ENCODE measurements at regions not wholly inside any gene's neighbourhood (a gene's known extent, or its start where the extent isn't known, plus 50 kb on each side); places are given as distances from the start of the nearest gene placed in this dataset.
"Not testable (repeated sequence)": the region's sequence is repeated elsewhere in the genome, so short reads cannot be mapped to it uniquely, and the experiment has no call there.

DNA sequence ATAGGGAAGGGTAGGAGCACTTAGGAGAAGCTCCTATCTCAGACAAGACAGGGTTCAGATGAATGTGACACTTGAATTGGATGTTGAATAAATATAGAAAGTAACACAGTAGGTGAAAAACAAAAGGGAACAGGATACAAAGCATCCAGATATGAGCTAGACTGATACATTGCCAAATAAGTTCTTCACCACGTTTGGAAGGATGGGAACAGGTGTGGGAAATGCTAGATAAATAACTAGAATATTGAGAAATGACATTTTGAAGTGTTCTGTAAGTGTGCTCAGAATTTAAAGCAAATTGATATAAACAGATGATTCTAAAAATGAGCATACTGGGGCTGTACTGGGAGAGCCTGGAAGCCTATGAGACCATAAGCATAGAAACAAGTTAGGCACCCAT is 340.1 kb upstream of the PRR16 start:
- H4K20me1 ChIP-seq (ENCODE audit: insufficient read depth, low read length), result no peaks in the 10 kb centered on the region
- H3K4me2 ChIP-seq (replicated peaks; ENCODE audit: extremely low read depth, low read length, poor library complexity, severe bottlenecking), result no peak overlapping the region
- no CpG with 5 or more reads among the region's 1 CpG for WGBS (ENCODE audit: insufficient coverage)
- H3K36me3 Mint-ChIP-seq, result no peaks in the 10 kb centered on the region
- H3K36me3 ChIP-seq (replicated peaks in 1 of 2; ENCODE audit: control insufficient read depth in 1 of 2, insufficient read depth in 2 of 2, low read length in 2 of 2), result no peaks in the 10 kb centered on the region
- H3K9me3 ChIP-seq (replicated peaks in 1 of 2; ENCODE audit: control insufficient read depth in 1 of 2, insufficient read depth in 1 of 2, low read length in 2 of 2), result no peaks in the 10 kb centered on the region
- no peaks in the 10 kb centered on the region for H3K27me3 ChIP-seq (ENCODE audit: control insufficient read depth in 2 of 2, insufficient read depth in 2 of 2, low read length in 2 of 2)
- H3K9me3 Mint-ChIP-seq, result peaks cover 3 to 15% (median 10%) of the 10 kb centered on the region in 7 donors
- H3K27ac ChIP-seq (ENCODE audit: low read depth in 1 of 2, low read length in 2 of 2), result no peak overlapping the region
- no peak overlapping the region for H3K4me3 ChIP-seq (replicated peaks in 1 of 3; ENCODE audit: low read depth in 2 of 3, low read length in 3 of 3)
- intact Hi-C loops (cut with micrococcal nuclease), result no loop called here
- H3K4me1 ChIP-seq (ENCODE audit: control insufficient read depth in 1 of 2, insufficient read depth in 2 of 2, low read length in 2 of 2), result no peaks in the 10 kb centered on the region
- H2AFZ ChIP-seq (ENCODE audit: insufficient read depth, low read depth, low read length, poor library complexity, severe bottlenecking), result no peak overlapping the region
- no peak overlapping the region for H3K4me3 Mint-ChIP-seq
- H3K27me3 Mint-ChIP-seq (ENCODE audit: low read depth in 3 of 3), result no peaks in the 10 kb centered on the region
- TF ChIP-seq, protein P1, sequence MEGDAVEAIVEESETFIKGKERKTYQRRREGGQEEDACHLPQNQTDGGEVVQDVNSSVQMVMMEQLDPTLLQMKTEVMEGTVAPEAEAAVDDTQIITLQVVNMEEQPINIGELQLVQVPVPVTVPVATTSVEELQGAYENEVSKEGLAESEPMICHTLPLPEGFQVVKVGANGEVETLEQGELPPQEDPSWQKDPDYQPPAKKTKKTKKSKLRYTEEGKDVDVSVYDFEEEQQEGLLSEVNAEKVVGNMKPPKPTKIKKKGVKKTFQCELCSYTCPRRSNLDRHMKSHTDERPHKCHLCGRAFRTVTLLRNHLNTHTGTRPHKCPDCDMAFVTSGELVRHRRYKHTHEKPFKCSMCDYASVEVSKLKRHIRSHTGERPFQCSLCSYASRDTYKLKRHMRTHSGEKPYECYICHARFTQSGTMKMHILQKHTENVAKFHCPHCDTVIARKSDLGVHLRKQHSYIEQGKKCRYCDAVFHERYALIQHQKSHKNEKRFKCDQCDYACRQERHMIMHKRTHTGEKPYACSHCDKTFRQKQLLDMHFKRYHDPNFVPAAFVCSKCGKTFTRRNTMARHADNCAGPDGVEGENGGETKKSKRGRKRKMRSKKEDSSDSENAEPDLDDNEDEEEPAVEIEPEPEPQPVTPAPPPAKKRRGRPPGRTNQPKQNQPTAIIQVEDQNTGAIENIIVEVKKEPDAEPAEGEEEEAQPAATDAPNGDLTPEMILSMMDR (IDR thresholded peaks at IDR 0.05), result no peak
- H3K27ac Mint-ChIP-seq, result no peak overlapping the region
- no peaks in the 10 kb centered on the region for H3K4me1 Mint-ChIP-seq
- no peak for DNase-seq
- no peak overlapping the region for H3K9ac ChIP-seq (ENCODE audit: insufficient read depth, low read length, poor library complexity, severe bottlenecking)
- H3K79me2 ChIP-seq (ENCODE audit: insufficient read depth, low read length), result no peaks in the 10 kb centered on the region

DNA sequence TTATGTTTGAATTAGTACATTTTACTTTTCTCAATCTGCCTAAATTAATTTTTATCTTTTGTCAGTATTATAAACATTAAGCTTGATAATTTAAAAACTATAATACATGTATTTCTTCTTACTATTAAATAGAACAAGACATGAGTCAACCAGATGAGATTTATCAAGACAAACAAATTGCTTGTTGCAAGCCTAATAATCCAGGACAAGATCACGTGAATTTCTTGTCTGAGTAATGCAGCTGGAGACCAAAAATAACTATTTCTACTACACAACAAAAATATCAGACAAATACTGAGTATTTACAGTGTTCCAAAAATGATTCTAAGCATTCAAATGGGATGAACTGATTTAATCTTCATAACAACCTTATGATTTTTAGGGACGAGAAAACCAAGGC is 339.1 kb upstream of the PRR16 start:
- Histone ChIP-seq H3K4me1 (ENCODE audit: control insufficient read depth in 1 of 2, insufficient read depth in 2 of 2, low read length in 2 of 2) (no peaks in the 10 kb centered on the region), H3K36me3 (replicated peaks in 1 of 2; ENCODE audit: control insufficient read depth in 1 of 2, insufficient read depth in 2 of 2, low read length in 2 of 2) (no peaks in the 10 kb centered on the region), H2AFZ (ENCODE audit: insufficient read depth, low read depth, low read length, poor library complexity, severe bottlenecking) (no peak overlapping the region), H3K4me2 (replicated peaks; ENCODE audit: extremely low read depth, low read length, poor library complexity, severe bottlenecking) (no peak overlapping the region), H3K27ac (ENCODE audit: low read depth in 1 of 2, low read length in 2 of 2) (no peak overlapping the region), H3K9ac (ENCODE audit: insufficient read depth, low read length, poor library complexity, severe bottlenecking) (no peak overlapping the region), H3K79me2 (ENCODE audit: insufficient read depth, low read length) (no peaks in the 10 kb centered on the region), H3K9me3 (replicated peaks in 1 of 2; ENCODE audit: control insufficient read depth in 1 of 2, insufficient read depth in 1 of 2, low read length in 2 of 2) (no peaks in the 10 kb centered on the region), H3K4me3 (replicated peaks in 1 of 3; ENCODE audit: low read depth in 2 of 3, low read length in 3 of 3) (no peak overlapping the region), H4K20me1 (ENCODE audit: insufficient read depth, low read length) (no peaks in the 10 kb centered on the region), H3K27me3 (ENCODE audit: control insufficient read depth in 2 of 2, insufficient read depth in 2 of 2, low read length in 2 of 2) (no peaks in the 10 kb centered on the region)
- no peak overlapping the region for H3K4me3 Mint-ChIP-seq
- no peaks in the 10 kb centered on the region for H3K27me3 Mint-ChIP-seq (ENCODE audit: low read depth in 3 of 3)
- WGBS (ENCODE audit: insufficient coverage), result no CpG with 5 or more reads among the region's 2 CpGs
- DNase-seq, result no peak
- no peaks in the 10 kb centered on the region for H3K4me1 Mint-ChIP-seq
- intact Hi-C loops (cut with micrococcal nuclease), result no loop called here
- H3K36me3 Mint-ChIP-seq, result no peaks in the 10 kb centered on the region
- peaks cover 3 to 22% (median 14%) of the 10 kb centered on the region in 7 donors for H3K9me3 Mint-ChIP-seq
- H3K27ac Mint-ChIP-seq, result no peak overlapping the region
- TF ChIP-seq, protein P1 (IDR thresholded peaks at IDR 0.05), result no peak

DNA sequence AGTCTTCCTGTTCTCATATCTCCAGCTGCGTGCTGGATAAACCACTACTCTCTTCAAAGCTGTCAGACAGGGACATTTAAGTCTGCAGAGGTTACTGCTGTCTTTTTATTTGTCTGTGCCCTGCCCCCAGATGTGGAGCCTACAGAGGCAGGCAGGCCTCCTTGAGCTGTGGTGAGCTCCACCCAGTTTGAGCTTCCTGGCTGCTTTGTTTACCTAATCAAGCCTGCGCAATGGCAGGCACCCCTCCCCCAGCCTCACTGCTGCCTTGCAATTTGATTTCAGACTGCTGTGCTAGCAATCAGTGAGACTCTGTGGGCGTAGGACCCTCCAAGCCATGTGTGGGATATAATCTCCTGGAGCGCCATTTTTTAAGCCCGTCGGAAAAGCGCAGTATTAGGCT is 331.8 kb upstream of the PRR16 start:
- H3K9me3 ChIP-seq (replicated peaks in 1 of 2; ENCODE audit: control insufficient read depth in 1 of 2, insufficient read depth in 1 of 2, low read length in 2 of 2); H3K36me3 ChIP-seq (replicated peaks in 1 of 2; ENCODE audit: control insufficient read depth in 1 of 2, insufficient read depth in 2 of 2, low read length in 2 of 2); DNase-seq; H3K9ac ChIP-seq (ENCODE audit: insufficient read depth, low read length, poor library complexity, severe bottlenecking); H3K79me2 ChIP-seq (ENCODE audit: insufficient read depth, low read length); H3K4me1 ChIP-seq (ENCODE audit: control insufficient read depth in 1 of 2, insufficient read depth in 2 of 2, low read length in 2 of 2); H4K20me1 ChIP-seq (ENCODE audit: insufficient read depth, low read length); H2AFZ ChIP-seq (ENCODE audit: insufficient read depth, low read depth, low read length, poor library complexity, severe bottlenecking); H3K27me3 Mint-ChIP-seq (ENCODE audit: low read depth in 3 of 3); H3K27me3 ChIP-seq (ENCODE audit: control insufficient read depth in 2 of 2, insufficient read depth in 2 of 2, low read length in 2 of 2); H3K36me3 Mint-ChIP-seq; intact Hi-C loops (cut with micrococcal nuclease): not testable (repeated sequence)
- Histone ChIP-seq H3K4me2 (replicated peaks; ENCODE audit: extremely low read depth, low read length, poor library complexity, severe bottlenecking) (peak overlapping the region; percentile 22), H3K4me3 (replicated peaks in 1 of 3; ENCODE audit: low read depth in 2 of 3, low read length in 3 of 3) (peak overlapping the region in 1 of 3 experiments; percentile 56), H3K27ac (ENCODE audit: low read depth in 1 of 2, low read length in 2 of 2) (peak overlapping the region in 1 of 2 donors; percentile 65)
- Mint-ChIP-seq H3K4me1 (peaks cover 19% of the 10 kb centered on the region), H3K4me3 (peak overlapping the region; percentile 47 to 89), H3K27ac (peak overlapping the region; percentile 23 to 89 (median 86)), H3K9me3 (peaks cover 22 to 42% (median 34%) of the 10 kb centered on the region in 7 donors)
- WGBS (ENCODE audit: insufficient coverage), result 73% methylated on average over 5 of the region's 7 CpGs
